Lower leg skin (tissue), 3 donors: ENCODE measurements at regions not wholly inside any gene's neighbourhood (a gene's known extent, or its start where the extent isn't known, plus 50 kb on each side); places are given as distances from the start of the nearest gene placed in this dataset.

ENCODE experiments used
- POLR2A ChIP-seq, 2 donors: fragments of 450-650 bp; IDR thresholded peaks; one replicate each; pipeline ENCODE4 v1.6.1; 2016 to 2017; ENCODE audit warnings: antibody characterized with exemption in 2 of 2, mild to moderate bottlenecking in 1 of 2, moderate library complexity in 1 of 2
- TF ChIP-seq, protein P1 (sequence below), 3 donors: fragments of 450-650 bp; IDR thresholded peaks; one replicate each; pipeline ENCODE4 v1.5.1; 2016; ENCODE audit warnings: antibody characterized with exemption in 3 of 3, mild to moderate bottlenecking in 3 of 3, moderate library complexity in 2 of 3

DNA sequence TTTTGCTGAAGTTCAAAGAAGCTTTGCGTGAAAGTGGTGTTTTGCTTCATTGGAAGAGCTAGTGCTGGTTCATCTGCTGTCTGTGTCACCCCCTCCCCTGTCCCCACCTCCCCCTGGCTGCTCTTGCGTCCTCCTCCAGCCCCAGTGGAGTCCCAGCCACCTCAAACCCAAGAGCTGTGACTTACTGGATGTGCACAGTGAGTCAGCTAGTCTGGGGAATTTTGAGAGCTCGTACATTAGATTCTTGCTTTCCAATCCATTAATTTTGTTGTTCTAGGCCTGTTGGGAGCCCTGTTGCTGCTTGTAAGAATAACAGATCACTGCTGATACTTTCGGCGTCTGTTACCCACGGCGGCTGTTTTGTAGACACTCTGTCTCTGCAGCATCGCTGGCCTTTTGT is 412.1 kb downstream of the TSN start:
- TF ChIP-seq POLR2A (IDR thresholded peaks at IDR 0.05) = no peak
- TF ChIP-seq, protein P1, sequence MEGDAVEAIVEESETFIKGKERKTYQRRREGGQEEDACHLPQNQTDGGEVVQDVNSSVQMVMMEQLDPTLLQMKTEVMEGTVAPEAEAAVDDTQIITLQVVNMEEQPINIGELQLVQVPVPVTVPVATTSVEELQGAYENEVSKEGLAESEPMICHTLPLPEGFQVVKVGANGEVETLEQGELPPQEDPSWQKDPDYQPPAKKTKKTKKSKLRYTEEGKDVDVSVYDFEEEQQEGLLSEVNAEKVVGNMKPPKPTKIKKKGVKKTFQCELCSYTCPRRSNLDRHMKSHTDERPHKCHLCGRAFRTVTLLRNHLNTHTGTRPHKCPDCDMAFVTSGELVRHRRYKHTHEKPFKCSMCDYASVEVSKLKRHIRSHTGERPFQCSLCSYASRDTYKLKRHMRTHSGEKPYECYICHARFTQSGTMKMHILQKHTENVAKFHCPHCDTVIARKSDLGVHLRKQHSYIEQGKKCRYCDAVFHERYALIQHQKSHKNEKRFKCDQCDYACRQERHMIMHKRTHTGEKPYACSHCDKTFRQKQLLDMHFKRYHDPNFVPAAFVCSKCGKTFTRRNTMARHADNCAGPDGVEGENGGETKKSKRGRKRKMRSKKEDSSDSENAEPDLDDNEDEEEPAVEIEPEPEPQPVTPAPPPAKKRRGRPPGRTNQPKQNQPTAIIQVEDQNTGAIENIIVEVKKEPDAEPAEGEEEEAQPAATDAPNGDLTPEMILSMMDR (IDR thresholded peaks at IDR 0.05) = no peak
